ENCODE measurements at regions not wholly inside any gene's neighbourhood (a gene's known extent, or its start where the extent isn't known, plus 50 kb on each side); places are given as distances from the start of the nearest gene placed in this dataset.

- no peak for DNase-seq
Measured at GRCh38 chr2:220513573-220514288, 886.3 kb downstream of the SLC4A3 start.

- DNase-seq = no peak
Measured at GRCh38 chr2:220521551-220521950, 894.1 kb downstream of the SLC4A3 start.

DNA sequence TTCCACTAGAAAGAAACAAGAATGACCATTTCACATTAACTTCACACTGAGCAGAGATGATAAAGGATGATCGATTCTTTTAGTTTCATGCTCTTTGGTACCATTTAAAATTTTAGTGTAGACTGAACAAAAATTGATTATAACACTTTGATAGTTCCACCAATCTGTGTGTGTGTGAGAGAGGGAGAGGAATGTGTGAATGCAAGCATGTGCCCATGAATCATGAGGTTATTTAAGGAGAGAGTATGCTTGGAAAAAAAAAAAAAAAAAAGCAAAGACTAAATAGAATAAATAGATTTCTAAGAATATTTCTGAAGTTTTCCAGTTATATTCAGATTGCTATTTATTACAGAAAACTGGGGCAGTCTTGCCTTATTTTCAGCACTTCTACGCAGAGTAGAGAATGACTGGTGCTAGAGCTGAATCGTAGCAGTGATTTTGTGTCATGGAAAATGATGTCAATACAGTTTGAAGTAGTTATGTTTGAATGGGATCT is 900.8 kb downstream of the SLC4A3 start:
- DNase-seq = no peak

GRCh38 chr2:220531216-220531615 is 903.8 kb downstream of the SLC4A3 start:
- DNase-seq = no peak

- DNase-seq = no peak
Measured at GRCh38 chr2:220533485-220533884, 906.1 kb downstream of the SLC4A3 start.

- DNase-seq = no peak
Measured at GRCh38 chr2:220539481-220539880, 912.1 kb downstream of the SLC4A3 start.

- no peak for DNase-seq
Measured at GRCh38 chr2:220544049-220544448, 916.6 kb downstream of the SLC4A3 start.

DNA sequence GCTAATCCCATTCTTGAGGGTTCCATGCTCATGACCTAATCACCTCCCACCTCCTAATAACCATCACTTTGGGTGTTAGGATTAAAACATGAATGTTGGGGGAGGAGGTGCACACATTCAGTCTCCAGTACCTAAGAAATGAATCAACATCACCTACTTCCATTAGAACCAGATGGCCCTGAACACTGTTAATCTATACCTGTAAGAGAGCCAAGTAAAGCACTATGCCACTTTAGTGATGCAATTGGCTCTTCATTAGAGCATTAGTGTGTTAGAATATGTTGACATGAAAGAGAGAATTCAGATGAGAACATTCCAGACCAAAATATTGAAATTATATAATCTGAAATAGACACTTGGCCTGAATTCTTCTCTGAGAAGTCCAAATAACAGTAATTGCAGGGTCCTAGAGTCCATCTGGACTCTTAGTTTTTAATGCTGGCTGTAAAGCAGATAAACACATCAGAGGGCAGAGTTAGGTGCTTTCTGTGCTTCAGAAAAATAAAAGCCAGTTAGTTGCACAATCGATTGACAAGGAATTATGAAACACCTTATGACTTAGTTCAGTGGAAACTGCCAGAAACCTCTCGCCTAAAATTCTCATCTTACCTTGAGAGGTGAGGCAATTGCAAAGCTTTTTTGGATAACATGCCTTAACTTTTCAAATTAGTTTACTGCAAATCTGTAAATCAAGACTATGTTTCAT is 923.7 kb downstream of the SLC4A3 start:
- DNase-seq = no peak

- no peak for DNase-seq
Measured at GRCh38 chr2:220552790-220553535, 925.5 kb downstream of the SLC4A3 start.

- DNase-seq = no peak
Measured at GRCh38 chr2:220555961-220556630, 928.7 kb downstream of the SLC4A3 start.

DNA sequence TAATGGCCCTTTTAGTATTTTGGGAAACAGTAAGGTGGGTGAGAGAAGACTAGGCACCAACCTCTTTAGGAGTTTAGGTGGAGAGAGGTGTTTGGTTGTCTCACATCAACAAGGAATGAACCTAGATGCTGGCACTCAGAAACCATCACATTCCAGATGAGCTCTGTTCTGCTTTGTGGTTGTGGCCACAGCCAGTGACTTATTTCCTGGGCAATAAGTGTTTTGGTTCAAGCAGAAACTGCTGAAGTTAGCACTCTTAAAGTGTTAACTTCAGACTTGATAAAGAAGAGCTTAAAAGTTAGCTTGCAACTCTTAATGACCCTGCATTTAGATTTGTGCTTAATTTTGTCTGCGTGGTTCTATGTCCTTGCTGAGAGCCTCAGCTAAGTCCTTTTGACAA is 929.2 kb downstream of the SLC4A3 start:
- DNase-seq = no peak

DNA sequence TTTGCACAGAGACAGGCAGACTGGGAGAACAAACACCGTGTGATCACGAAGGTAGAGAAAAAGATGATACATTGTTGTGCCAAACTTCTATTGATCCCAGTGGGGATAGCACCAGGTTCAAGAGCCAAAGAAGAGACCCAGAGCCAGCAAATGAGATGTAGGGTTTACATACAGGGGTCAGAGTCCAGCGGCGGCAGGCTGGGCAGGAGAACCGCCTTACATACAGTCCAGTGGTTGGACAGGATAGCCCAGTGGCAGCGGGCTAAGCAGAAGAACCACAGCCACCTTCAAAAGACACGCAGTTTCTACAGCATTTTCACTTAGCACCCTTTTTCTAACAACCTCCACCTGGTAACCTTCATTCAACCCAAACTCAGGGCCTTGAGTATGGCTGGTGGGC is 932.8 kb downstream of the SLC4A3 start:
- no peak for DNase-seq

- DNase-seq = no peak
Measured at GRCh38 chr2:220562375-220563140, 935.1 kb downstream of the SLC4A3 start.

DNA sequence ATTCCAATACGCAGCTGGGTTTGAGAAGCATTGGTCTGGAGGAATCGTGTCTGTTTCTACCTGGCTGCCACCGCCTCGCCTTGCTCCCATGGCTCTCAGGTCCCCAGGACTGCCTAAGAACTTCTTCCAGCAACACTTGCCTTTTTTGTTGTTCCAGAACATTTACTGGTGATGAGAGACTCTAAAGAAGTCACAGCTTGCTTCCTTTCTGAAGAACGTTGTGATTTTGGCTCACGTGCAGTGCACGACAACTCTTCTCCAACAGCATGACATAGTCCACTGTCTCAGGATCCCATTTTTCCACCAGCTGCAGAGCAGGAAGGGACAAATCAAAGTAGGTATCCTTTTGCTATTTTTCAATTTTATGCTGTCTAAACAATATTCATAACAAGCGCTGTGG is 940.9 kb downstream of the SLC4A3 start:
- no peak for DNase-seq

DNA sequence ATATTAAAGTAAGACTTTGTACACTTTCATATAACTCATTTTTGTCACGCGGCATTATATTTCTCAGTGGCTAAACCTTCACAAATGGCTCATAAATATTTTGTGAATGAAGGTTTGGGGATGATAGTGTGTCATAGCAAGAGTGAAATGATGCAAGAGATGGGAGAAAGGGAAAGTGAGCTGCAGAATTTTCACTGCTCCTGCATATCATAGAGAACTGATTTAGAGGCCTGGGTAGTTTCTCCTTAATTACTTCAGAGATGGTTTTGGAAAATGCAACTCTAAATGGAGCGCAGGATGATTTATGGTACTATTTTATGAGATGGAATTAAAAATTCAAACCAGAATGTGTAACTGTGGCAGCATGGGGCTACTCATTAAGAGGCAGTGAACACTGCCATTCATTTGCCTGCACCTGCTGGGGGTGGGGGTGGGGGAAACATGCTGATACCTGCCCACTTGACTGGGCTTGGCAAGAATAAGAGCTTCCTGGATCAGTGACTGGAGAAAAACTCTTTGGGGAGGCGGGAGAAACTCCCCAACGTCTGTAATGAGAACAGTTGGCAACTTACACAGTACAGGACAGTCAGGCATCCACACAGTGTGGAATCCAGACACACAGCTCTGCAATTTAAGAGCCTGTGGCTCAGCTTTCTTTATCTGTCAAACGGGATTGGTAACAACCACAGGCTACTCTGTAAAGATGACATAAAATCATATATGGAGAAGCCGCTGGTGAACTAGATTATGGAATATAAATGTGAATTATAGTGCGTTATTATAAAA is 941.9 kb downstream of the SLC4A3 start:
- peak; percentile 61 for DNase-seq

DNA sequence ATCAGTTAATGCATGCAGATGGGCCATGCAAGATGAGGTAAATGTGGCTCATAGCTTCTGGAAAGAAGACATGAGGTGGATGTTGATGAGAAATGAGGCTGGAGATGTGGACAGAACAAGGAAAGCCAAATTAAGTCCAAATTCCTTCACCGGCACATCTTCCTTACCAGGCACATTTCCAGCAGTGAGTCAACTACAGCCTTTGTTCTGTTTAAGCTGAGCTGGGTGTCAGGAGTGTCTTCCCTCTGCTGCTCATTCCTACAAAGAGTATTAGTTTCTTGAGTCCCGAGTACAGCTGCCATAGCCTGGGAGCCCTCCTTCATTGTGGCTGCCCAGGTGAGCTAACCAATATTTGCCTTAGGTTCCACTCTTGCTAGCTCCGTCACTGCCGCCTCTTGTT is 945.0 kb downstream of the SLC4A3 start:
- DNase-seq = no peak

DNA sequence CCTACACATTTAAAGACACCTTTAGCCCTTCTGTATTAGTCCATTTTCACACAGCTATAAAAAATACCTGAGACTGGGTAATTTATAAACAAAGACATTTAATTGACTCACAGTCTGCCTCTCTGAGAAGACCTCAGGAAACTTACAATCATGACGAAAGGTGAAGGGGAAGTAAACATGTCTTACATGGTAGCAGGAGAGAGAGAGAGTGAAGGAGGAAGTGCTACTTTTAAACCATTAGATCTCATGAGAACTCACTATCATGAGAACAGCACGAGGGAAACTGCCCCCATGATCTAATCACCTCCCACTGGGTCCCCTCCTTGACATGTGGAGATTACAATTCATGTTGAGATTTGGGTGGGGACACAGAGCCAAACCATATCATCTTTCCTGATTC is 946.6 kb downstream of the SLC4A3 start:
- DNase-seq = no peak

DNA sequence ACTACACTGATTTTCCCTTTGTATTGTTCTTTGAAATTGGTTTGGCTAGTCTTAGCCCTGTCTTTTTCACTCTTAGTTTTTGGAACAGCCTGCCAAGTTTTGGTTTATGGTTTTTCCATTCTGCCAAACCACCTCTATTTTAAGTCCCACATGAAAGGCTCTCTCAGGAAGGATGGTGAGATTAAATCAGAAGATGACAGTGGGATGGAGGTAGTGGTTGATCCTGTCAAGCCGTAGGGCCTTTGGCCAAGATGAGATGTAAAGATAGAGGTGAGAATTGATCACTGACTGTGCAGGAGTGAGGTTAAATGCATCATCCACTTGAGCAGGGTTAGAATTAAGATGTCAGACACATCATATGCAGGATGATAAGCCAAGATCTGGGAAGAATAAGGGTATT is 948.5 kb downstream of the SLC4A3 start:
- DNase-seq = no peak

GRCh38 chr2:220579452-220579851 is 952.0 kb downstream of the SLC4A3 start:
- DNase-seq = no peak

DNA sequence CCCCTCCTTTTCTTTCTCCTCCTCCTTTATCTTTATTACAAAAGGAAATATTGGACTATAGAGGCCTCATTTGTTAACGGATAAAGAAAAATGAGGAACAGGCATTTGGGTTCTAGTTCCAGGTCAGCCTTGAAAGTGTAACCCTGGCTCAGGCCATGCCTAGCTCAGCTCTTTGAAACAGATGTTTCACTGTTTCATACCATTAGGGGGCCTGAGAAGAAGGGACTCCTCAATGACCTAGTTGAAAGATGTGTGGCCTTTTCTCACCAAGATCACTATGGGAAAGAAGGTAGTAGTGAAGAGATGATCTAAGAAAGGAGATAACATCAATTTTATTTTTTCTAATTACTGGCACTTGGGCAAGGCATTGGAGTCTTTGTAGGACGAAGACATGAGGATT is 952.7 kb downstream of the SLC4A3 start:
- DNase-seq = no peak

DNA sequence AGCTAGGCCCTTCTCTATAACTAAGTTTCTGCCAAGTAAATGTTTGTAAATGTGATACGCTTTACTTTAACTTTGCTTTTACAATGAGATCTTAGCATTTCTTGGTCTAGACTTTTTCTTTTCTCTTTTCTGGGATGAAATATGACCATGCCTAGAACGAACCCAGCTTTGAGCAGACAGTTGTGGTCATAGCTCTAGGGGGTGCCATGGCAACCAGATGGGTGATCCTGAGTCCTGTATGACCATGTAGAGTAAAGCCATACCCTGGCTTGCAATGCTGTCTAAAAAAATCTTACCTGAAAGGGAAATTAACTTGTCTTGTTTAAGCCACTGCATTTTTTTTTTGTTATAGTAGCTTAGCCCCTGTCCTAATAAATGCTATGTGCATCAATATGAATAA is 956.3 kb downstream of the SLC4A3 start:
- no peak for DNase-seq

DNA sequence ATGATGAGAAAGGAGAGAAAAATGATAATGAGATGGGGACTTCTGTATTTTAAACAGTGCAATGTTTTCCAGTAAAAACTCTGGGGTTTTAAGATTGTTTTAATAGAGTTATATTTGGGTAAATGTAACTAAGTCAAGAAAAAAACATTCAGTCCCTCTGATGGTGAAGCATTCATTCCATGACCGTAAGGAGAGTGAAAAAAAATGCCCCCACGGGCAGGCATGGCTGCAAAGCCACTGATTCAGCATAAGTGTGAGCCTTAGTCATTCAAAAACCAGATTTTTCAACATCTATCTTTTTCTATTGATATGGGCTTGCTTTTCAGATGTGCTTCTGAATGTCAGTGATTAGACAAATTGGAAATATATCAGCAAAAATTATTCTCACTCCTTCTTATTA is 957.8 kb downstream of the SLC4A3 start:
- DNase-seq = no peak
